ENCODE measurements at regions not wholly inside any gene's neighbourhood (a gene's known extent, or its start where the extent isn't known, plus 50 kb on each side); places are given as distances from the start of the nearest gene placed in this dataset.

DNA sequence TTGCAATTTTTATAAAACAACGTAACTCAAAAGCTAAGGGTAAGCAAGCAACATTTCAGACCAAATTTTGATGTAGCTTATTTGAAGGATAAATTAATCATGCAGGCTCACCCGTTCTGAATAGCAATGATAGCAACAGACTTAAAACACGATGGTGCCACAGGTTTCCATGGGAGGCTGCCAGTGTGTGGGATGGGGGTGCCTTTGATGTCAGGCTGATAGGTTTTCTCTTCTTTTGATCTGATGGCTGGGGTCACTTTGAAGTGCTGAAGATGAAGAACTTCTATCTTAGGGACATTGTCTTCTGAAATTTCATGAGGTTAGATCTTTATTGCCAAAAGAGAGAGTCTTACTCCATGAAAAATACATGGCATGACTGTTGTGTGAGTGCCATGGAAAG lies 206.8 kb downstream of the LPIN1 start:
- no peak for DNase-seq (ENCODE audit: low spot score)

DNA sequence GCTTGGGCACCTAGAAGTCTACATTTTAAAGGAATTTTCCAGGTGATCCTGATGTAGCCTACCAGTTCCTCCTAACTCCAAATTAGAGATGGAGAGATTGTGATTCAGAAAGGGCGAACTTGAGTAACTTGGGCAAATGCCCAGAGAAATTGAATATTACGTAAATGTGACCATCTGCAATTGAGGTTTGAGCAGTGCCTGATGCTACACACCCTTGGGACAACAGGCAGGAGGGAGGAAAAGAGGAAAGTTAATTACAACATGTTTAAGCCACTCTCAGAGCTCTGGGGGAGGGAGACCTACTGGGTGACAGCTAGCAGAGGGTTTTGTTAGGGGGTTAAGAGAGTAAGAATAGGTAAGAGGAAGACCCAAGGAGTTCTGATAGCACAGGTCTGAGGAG lies 208.9 kb downstream of the LPIN1 start:
- no peak for DNase-seq (ENCODE audit: low spot score)

DNA sequence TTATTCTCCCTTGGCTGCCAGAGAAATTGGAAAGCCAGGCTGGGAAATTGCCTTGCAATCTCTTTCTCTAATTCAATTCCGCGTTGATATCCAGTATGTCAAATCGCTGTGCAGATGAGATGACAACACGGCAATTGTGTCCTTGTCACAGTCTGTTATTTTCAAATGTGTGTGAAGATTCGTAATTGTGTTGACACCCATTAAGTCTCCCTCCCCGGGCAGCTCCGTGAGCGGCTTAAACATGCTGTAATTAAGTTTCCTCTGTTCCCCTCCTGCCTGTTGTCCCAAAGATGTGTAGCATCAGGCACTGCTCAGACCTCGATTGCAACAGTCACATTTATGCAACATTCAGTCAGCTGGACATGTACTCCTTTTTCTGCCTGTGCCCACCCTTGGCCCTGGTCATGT lies 209.5 kb downstream of the LPIN1 start:
- DNase-seq (ENCODE audit: low spot score), result no peak

DNA sequence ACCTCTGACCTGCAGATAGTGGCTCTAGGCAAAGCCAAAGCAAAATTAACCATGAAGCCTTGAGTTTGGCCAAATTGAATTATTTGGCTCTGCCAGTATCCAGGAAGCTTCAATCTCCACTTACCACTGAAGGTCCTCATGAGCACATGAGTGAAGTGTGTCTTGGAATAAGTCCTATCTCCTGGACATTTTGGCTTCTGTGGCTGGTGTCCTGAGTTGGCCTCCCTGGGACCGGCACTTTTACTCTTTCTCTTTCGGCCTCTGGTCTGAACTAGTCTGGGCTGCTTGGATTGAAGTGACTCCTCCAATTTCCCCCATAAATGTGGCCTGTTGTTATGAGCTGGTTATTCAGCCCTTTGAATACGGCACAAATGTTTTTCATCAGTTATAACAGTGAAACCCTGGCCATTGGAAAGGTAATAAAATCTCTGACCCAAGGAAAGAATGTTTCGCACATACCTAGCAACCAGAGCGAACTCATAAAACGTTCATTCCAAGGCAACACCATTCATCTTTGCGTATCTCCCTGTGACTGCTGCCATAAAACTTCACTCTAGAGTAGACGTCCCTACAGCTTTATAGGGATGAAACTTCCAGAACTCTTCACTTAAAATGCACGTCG lies 216.4 kb downstream of the LPIN1 start:
- DNase-seq (ENCODE audit: low spot score), result no peak

DNA sequence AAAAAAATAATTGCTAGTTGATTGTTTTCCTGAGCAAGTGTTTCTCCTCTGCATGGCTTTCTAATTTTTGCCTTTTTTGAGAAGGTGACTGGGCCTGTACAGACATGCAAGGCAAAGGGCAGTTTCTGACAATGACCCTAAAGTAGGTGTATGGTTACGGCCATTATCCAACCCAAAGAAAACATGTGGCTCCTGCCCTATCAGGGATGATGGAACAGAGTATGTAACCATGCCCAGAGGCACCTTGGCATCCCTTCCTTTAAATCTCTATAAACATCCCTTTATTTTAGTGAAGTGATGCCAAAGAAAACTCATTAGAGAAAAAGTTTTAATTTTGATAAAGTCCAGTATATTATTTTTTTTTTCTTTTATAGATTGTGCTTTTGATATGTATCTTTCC lies 217.5 kb downstream of the LPIN1 start:
- DNase-seq (ENCODE audit: low spot score), result no peak

DNA sequence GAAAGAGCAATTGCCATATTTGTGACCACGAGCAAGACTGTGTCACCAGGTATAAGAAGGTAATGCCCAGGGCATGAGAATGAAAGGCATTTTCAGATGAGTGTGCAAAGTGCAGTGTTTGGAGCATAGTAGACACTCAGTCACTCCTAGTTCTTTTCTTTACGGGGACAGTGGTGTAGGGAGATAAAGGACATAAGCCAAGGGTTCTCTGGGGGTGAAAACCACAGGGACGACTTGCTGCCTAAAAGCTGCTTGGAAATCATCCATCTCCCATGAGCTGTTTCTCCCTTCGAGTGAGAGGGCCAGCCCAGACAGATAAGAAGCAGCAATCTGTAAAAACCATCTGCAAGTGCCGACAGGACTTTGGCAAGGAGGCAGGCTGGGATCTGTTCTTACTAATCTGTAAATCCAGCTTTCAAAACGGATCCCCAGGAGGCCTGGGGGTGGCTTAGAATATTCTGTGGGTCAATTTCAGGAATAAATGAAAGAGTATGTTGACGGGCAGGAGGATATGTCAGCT lies 221.6 kb downstream of the LPIN1 start:
- no peak for DNase-seq (ENCODE audit: low spot score)

DNA sequence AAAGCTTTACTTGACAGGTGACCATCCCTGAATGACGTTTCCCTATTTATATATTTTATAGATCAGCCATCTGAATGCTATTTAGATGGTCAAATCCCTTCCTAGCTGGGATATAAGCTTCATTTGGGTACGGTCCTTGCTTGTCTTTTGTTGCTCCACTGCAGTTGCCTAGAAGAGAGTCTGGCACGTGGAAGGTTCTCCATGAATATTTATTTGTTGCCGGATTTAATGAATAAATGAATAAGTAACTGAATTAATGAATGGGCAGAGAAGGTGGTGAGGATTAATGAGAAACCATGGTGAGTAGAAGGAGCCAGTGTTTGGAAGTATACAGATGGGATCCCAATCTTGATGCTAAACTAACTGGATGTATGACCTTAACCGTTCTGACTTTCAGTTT lies 222.1 kb downstream of the LPIN1 start:
- DNase-seq (ENCODE audit: low spot score), result no peak

DNA sequence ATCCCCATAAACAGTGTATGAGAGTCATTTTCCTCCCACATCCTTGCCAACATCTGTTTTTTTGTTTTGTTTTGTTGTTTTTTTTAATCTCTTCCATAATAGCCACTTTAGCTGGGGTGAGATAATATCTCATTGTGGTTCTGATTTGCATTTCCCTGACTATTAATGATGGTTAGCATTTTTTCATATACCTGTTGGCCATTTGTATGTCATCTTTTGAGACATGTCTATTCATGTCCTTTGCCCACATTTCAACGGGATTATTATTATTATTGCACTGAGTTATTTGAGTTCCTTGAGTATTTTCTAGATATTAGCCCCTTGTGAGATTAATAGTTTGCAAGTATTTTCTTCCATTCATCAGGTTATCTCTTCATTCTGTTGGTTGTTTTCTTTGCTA lies 223.3 kb downstream of the LPIN1 start:
- DNase-seq (ENCODE audit: low spot score), result no peak

DNA sequence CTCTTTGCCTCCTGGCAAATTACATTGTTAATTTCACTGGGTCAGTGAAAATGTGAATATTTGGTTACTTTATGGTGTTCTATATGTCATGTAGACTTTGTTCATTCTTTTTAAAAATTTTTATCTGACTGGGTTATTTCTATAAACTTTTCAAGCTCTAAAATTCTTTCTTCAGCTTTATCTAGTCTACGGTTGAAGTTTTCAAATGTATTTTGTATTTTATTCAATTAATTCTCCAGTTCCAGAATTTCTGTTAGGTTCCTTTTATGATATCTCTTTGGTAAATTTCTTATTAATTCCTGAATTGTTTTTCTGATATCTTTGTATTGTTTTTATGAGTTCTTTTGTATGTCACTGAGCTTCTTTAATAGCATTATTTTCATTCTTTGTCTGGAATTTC lies 228.1 kb downstream of the LPIN1 start:
- DNase-seq (ENCODE audit: low spot score), result no peak

DNA sequence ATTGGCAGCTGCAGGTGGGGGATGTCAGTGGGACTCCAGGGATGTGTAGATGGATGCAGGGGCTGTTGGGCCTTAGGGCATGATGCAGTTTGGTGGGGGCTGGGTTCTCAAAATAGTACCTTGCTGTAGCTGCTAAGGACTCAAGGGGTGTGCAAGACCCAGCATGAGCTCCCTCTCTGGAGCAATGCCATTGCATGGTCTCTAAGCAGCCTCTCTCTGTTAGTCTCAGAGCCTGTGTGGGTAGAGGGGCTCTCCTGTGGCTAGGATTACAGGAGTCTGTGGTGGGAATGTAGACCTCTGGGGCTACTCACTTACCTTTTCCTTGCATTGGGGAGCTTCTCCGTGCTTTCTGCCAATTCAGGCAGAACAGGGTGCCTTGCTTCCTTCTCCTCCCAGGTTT lies 228.9 kb downstream of the LPIN1 start:
- DNase-seq (ENCODE audit: low spot score), result no peak

DNA sequence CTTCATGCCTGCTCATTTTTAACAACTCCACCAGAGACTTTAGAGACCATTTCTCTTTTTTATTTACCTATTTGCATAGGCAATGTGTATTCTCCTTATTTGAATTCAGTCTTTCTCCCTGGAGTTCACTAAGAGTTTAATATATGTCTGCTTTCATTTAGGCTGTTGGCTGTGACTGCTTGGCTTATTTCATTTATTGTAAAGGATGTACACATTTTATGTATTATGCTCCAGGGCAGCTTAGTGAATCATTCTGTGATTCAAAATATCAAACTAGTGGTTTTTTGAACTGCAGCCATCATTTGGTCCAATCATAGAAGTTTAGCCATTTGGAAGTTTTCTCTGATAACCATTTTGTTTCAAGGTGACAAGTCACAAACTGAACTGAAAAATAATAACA lies 229.6 kb downstream of the LPIN1 start:
- DNase-seq (ENCODE audit: low spot score), result no peak

DNA sequence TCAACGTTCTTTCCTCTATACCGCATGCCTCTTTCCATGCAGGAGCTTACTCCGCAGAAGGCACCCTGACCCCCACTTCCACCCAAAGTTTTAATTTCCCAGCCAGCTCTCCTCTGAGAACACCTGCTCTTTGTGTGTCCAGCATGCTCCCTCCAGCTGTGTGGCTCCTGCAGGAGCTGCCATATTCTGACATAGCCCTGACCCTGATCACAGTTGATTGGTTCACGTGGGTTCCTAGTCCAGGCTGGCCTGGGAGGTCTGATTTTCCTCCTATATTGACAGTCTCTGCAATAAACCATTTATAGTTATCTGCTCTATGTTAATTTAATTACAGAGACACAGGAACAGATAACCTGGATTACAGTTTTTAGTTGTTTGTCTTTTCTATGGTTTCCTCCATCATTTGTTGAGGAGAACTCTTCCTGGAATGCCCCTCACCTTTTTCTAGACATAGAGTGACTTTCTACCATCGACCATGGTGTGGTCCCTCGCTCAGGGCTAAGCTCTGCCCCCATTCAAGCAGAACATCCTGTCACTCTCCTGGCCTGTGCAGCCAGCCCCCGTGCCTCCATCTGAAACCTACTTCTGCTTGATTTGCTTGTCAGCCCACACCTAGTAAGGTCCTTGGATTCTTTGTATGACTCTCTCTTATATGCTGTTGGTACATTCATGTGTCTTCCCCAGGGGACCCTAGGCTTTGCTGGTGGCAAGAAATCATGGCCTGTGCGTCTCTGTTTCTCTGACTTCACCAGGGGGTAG lies 231.5 kb downstream of the LPIN1 start:
- no peak for DNase-seq (ENCODE audit: low spot score)

DNA sequence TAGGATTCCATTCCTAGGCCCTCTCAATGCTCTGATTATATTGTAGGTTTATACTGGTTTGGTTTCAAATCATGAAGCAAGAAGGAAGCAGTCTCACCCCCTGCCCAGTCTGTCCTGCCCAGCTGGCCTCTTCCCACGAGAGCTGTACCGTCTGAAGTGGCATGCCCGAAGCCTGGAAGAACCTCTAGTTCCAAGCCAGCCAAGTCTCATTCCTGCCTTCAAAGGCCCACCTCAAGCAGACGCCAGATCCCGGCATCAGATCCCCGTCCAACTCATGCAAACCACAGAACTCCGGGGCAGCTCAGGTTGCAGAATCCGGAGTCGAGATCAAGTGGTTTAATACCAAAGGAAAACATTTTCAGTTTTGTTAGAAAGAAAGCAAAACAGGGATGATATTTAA lies 234.4 kb downstream of the LPIN1 start:
- DNase-seq (ENCODE audit: low spot score), result no peak

DNA sequence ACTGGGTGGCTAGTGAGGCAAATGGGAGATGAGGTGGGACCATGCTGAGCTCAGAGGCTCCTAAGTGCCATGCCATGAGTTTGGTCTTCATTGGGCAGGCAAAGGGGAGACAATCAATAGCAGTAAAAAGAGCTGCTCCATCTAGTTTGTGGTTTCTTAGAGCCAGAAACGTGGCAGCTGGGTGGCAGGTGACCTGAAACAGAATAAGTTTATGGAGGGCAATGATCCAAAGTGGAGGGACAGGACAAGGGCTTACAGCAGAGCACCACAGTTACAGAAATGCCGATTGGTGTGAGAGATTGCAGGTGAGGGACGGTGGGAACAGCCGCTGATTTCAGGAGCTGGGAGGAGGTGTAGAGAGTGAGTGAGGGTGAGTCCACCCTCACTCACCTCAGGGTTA lies 237.0 kb downstream of the LPIN1 start:
- DNase-seq (ENCODE audit: low spot score), result no peak

DNA sequence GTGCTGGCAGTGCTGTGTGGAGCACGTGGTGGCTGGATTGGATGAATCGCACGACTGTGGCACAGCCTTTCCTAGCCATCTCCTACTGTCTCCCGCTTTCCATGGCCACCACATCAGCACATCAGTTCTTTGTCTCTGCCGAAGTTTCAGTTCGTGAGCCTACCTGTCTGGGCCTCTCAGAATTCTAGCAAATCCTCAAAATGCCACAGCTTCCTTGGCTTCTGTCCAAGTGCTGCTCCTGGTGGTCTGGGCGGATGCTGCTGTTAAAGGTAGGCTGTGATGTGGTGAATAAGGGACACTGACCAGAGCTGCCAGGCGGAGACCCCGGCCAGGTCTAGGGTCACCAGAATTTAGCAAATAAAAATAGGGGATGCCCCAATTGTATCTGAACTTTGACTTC lies 237.4 kb downstream of the LPIN1 start:
- DNase-seq (ENCODE audit: low spot score), result no peak

DNA sequence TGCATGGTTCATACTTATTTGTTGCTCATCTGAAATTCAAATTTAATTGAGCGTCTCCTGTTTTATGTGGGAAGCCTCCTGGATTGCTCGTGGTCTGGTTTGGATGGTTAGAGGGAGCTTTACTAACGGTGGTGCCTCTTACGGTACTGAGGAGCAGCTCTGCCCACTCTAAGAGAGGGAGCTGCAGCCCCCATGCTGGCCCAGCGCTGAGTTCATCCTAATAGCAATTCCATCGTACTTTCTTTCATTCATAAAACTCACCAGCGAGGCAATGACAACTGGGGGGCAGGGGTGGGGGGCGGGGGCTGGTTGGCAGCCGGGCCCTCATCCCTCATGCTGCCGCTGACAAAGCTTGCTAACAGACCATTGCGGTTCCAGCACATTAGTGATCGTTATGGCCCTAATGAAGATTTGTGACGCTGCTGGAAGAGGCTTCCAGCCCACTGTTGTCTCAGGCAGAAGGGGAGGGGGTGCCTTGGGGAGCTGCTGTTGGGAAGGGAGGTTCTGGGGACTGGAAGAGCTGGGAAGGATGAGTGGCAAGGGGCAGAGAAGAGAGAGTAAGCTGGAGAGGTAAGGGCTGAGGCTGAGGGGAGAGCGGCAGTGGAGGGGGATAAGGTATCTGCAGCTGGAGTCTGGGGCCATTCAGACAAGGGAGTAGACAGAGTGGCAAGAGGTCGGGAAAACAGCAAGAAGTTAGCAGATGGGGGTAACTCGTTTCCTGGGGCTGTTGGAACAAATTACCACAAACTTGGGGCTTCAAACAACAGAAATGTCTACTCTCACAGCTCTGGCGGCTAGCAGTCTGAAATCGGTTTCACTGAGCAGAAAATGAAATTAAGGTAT lies 238.1 kb downstream of the LPIN1 start:
- no peak for DNase-seq (ENCODE audit: low spot score)

DNA sequence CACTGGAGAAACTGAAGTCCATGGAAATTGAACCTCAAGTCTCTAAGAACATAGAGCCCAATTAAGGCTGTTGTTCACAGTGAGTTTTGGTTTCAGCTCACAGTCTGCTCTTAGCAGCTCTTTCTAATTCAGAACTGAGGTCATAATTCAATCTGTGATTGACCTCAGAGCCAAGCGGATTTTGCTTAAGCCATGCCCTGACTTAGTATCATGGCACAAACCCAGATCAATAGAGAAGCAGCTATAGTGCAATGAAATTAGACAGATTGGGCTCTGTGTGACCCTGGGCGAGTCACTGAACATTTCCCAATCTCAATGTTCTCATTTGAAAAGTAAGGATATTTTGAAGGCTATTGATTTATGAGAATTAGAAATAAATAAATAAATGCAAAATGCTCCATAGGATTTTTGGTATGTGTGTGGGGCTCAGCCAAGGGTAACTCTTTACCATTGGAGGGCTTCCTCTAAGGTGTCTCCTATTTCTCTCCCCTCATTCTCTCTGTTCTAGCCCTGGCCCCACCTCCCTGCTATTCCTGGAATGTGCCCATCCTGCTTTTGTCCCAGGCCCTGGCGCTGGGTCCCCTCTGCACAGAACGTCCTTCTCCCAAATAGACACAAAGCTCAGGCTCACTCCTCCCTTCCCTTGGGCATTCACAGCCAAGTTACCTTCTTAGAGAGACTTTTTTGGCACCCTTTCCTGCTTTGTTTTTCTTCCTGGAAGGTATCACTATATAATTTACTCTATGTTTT lies 239.6 kb downstream of the LPIN1 start:
- no peak for DNase-seq (ENCODE audit: low spot score)

DNA sequence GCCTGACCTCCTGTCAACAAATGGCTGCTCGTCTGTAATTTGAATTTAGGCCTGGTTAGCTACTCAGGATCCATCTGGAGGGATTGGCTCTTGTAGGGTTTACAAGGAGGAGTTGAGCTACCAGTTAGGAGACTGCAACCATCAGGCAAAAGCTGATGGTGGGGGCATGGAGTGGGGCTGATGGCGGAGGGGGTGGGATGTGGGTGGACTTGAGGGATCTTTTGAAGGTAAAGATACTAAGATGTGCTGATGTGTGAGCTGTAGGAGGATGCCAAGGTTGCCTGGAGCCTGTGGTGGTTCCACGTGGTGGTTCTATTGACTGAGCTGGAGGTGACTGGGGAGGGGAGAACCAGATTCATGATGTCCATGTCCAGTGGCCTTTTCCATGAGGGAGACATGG lies 240.7 kb downstream of the LPIN1 start:
- no peak for DNase-seq (ENCODE audit: low spot score)

DNA sequence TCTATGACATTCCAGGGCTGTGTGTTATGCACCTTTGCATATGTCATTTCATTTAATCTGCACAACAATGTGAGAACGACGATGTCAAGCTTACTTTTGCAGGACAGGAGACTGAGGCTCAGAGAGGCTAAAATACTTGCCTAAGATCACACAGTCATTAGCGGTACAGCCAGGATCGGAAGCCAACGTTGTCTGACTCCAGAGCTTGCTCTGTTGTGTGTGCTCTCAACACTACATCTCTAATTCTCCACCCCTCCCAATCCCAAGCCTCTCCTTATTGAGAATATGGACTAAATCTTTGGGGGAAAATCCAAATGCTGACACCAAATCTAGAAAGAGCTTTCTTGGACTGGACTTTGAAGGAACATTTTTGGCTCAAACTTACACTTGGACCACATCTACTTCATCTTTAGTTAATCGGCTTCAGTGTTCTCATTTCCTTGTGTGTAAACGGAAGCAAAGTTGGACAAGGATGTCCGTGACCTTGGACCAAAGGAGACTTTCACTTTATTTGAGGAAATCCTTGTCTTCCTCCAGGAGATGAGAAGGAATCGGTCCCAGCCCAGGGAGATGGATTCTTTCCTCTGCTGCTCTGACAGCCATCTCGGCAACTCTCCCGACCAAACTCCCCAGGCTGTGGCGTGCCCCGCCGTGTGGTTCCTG lies 242.4 kb downstream of the LPIN1 start:
- no peak for DNase-seq (ENCODE audit: low spot score)

DNA sequence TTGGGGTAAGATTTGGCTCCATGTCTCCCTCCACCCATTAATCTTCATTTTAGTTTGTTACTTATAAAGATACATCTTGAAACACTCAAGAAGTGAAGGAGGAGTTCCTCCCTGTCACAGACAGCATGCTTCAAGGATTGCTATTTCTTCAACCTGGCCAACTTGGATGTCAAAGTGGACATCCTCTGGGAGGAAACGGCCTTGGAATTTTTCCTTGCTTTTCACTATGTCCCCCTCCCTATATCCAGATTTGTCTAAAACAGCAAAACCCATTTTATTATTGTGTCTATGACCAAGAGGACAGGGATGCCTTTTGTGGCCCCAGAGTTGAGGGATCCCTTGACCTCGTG lies 242.9 kb downstream of the LPIN1 start:
- no peak for DNase-seq (ENCODE audit: low spot score)

DNA sequence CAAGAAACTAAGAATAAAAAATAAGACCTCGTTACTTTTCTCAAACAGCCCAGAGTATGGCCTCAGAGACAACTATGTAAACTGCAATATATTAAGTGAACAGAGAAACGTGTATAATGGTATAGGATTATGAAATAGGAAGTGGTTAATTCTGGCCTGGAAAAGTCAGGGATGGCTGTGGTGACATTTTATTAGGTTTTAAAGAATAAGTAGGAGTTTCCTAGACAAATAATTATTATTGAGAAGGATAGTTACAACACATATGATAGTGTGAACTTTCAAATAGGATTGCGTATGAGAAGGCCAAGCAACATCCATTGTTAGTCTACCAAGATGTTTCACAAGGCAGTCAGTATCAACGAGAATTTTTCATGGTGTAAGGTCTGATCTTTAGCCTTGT lies 244.1 kb downstream of the LPIN1 start:
- no peak for DNase-seq (ENCODE audit: low spot score)

DNA sequence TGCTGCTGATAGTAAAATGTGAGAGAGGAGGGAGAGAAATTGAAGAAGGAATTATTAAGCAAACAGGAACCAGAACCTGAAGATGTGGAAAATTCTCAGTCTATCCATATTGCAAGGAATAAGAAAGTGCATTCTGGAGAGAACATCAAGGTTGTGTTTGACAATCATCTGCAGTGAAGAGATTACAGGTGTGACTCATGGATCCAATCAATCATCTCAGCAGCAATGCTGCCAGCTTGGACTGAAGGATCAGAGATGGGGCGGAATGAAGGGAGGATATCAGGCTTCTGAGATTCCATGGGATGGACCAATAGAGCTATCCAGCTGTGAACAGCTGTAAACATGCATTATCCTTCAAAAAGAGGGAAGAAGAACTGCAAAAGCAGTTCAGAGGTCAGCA lies 247.3 kb downstream of the LPIN1 start:
- no peak for DNase-seq (ENCODE audit: low spot score)
